Activated T-helper 2 cell treated with anti-CD3 and anti-CD28 coated beads, Interferon-gamma antibody, Interleukin-2, Interleukin-4, amounts not matched to agents 10 μg/mL and 5 μg/mL and 100 μg/mL, durations not matched to agents 14 hours and 24 hours and 36 hours (primary cell): ENCODE measurements at regions not wholly inside any gene's neighbourhood (a gene's known extent, or its start where the extent isn't known, plus 50 kb on each side); places are given as distances from the start of the nearest gene placed in this dataset.

Experiments used
- DNase-seq: peaks from one replicate; pipeline ENCODE4 v3.0.0; 2021; ENCODE audit warnings: low spot score
- H3K27ac Mint-ChIP-seq: one replicate; pipeline ENCODE4 v1.8.0; 2021; ENCODE audit warnings: mixed read lengths
- H3K27me3 Mint-ChIP-seq: one replicate; pipeline ENCODE4 v1.8.0; 2021; ENCODE audit warnings: low read depth, mixed read lengths
- H3K36me3 Mint-ChIP-seq: one replicate; pipeline ENCODE4 v1.8.0; 2021; ENCODE audit warnings: low read depth, mixed read lengths
- H3K4me1 Mint-ChIP-seq: one replicate; pipeline ENCODE4 v1.8.0; 2021; ENCODE audit warnings: low read depth, mixed read lengths
- H3K4me3 Mint-ChIP-seq: one replicate; pipeline ENCODE4 v1.8.0; 2021; ENCODE audit warnings: low read depth, mild to moderate bottlenecking, moderate library complexity, mixed read lengths
- H3K9me3 Mint-ChIP-seq: one replicate; pipeline ENCODE4 v1.8.0; 2021; ENCODE audit warnings: mixed read lengths
- intact Hi-C: fragments of 100-400 bp; cut with micrococcal nuclease; formaldehyde crosslinking; loops from one replicate; pipeline ENCODE4 v1.15.1; 2023

DNA sequence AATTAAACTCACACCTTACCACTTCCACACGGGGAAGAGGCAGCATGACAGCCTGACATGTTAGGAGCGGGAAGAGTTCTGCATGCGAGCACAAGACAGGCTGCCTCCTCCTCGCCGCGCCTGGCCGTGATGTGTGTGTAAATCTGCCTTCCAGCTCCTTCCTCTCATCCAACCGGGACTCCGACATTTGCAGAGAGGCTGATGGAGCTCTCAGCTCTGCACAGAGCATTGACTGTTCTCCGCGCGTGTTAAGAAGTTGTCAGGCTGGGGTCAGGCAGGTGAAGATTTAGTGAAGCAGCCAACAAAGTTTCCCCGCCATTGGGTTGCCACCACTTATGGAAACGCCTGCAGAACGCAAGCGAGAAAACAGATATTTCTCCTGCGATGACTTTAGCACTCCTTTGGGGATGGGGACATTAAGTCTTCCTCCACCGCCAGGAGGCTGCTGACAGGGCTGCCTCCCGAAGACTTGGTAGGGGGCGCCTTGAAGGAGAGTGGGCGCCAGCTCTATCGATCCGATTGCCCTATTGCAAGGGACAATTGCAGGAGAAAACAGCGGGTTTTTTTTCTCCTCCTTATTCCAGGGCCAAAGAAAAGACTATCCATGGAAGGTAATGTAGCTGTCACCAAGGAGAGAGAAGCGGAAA lies 213.9 kb upstream of the TSHZ3 start:
- Mint-ChIP-seq H3K4me3 (no peak overlapping the region), H3K4me1 (no peaks in the 10 kb centered on the region), H3K9me3 (peaks cover 35% of the 10 kb centered on the region), H3K27ac (no peak overlapping the region), H3K36me3 (no peaks in the 10 kb centered on the region), H3K27me3 (no peaks in the 10 kb centered on the region)
- intact Hi-C loops = no loop called here
- DNase-seq = no peak

DNA sequence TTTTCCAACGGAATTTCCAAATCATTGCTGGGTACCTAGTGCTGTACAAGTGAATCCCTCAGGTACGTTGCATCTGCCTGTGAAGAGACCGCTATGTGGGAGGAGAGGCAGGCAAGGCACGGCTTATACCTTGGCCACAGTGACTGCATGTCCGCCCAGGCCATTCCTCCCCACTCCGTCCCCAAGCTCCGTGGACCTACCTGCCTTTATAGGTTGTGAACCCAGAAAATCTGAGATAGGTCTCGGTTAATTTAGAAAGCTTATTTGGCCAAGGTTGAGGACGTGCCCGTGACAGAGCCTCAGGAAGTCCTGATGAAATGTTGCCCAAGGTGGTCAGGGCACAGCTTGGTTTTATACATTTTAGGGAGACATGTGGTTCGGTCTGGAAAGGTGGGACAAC lies 218.5 kb upstream of the TSHZ3 start:
- no peak for DNase-seq
- H3K4me3 Mint-ChIP-seq = no peak overlapping the region
- H3K27ac Mint-ChIP-seq = no peak overlapping the region
- no peaks in the 10 kb centered on the region for H3K27me3 Mint-ChIP-seq
- peaks cover 10% of the 10 kb centered on the region for H3K9me3 Mint-ChIP-seq
- H3K36me3 Mint-ChIP-seq = no peaks in the 10 kb centered on the region
- no peaks in the 10 kb centered on the region for H3K4me1 Mint-ChIP-seq
- intact Hi-C loops = no loop called here

DNA sequence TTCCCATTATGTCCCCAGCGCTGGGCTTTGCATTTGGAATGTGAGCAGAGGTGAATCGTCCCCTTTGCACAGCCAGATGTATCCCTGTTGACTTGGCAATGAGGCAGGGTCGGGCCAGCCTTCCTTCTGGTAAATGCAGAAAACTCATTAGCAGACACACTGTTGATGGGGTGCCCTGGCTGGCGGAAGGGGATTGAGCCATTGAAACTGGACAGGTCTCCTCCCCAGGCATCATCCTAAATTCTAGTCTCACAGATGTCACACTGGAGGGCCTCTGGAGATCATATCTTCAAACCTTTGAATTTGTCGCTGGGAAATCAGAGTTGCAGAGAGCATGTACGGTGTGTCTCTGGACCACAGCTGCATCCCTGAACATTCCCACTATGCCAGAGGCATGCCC lies 219.5 kb upstream of the TSHZ3 start:
- no peaks in the 10 kb centered on the region for H3K36me3 Mint-ChIP-seq
- DNase-seq = no peak
- peaks cover 9% of the 10 kb centered on the region for H3K9me3 Mint-ChIP-seq
- no peaks in the 10 kb centered on the region for H3K27me3 Mint-ChIP-seq
- H3K4me1 Mint-ChIP-seq = no peaks in the 10 kb centered on the region
- no peak overlapping the region for H3K4me3 Mint-ChIP-seq
- H3K27ac Mint-ChIP-seq = no peak overlapping the region
- intact Hi-C loops = no loop called here

DNA sequence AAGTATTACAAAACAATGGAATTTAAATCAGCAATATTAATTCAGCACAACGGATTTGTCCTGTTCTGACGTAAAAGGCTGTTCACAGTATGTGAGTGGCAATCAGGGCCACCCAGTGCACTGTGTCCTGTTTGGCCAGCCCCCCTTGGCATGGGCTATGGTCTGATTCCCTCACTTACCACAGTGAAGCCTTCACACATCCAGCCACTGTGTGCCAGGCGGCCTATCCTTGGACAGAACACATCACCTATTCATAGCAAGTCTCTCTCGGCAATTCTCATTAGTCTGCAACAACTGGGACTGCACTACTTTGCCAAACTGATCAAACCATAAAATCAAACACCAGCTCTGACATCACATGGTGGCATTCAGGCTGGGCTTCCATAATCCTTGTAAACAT lies 221.5 kb upstream of the TSHZ3 start:
- H3K27ac Mint-ChIP-seq = no peak overlapping the region
- H3K4me1 Mint-ChIP-seq = no peaks in the 10 kb centered on the region
- H3K27me3 Mint-ChIP-seq = no peaks in the 10 kb centered on the region
- H3K36me3 Mint-ChIP-seq = no peaks in the 10 kb centered on the region
- intact Hi-C loops = no loop called here
- DNase-seq = no peak
- H3K4me3 Mint-ChIP-seq = no peak overlapping the region
- peaks cover 4% of the 10 kb centered on the region for H3K9me3 Mint-ChIP-seq

DNA sequence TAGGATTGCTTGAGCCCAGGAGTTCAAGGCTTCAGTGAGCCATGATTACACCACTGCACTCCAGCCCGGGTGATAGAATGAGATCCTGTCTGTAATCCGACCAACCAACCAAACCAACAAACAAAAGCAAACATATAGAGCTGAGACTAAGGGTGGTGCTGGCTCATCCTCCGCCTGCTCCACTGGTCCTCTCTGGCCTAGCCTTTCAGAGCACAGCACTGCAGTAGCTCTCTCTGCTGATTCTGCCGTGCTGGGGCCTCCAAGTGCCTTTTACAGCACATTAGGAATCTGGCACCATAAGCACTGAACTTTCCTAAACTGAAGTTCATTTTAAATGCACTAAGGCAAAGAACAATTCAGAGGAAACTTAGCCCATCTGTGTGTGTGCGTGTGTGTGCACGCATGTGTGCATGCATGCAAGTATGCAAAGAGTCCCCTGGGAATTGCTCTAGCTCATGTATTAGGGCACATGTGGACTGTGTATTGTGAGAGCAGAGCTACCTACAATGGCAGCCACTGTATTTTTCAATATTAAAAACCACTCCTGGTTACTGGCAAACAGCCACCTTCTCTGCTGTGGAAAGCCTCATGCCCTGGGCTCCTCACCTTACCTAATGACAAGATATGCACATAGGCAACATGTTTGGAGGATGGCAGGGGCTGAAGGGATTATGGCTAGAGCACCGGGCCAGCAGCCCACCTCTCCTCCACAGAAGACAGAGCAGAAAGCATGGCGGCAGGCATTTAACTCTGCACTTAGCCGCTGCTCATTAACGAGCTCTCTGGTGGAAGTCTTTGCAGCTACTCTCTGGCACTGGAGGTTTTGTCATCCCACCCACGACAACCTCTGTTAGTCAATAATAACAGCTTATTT lies 223.1 kb upstream of the TSHZ3 start:
- intact Hi-C loops = no loop called here
- Mint-ChIP-seq H3K27me3 (no peaks in the 10 kb centered on the region), H3K4me1 (no peaks in the 10 kb centered on the region), H3K9me3 (peaks cover 4% of the 10 kb centered on the region), H3K27ac (no peak overlapping the region), H3K4me3 (no peak overlapping the region), H3K36me3 (no peaks in the 10 kb centered on the region)
- no peak for DNase-seq

DNA sequence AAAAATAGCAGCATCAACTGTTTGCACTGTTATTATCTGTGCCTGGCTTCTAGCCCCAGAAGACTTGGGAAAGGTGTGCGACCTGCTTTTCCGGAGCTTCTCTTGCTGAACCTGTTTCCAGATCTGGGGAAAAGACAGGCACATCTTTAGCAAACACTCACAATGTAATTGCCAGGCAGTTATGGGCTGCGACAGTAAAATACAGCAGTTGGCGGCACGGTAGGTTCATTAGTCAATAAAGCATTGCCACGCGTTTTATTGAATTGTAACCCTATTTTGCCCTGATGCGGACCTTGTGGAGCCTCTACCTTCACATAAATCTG lies 223.7 kb upstream of the TSHZ3 start:
- DNase-seq = no peak
- no peaks in the 10 kb centered on the region for H3K36me3 Mint-ChIP-seq
- H3K27me3 Mint-ChIP-seq = no peaks in the 10 kb centered on the region
- H3K4me1 Mint-ChIP-seq = no peaks in the 10 kb centered on the region
- no peak overlapping the region for H3K27ac Mint-ChIP-seq
- intact Hi-C loops = no loop called here
- no peak overlapping the region for H3K4me3 Mint-ChIP-seq
- peaks cover 1% of the 10 kb centered on the region for H3K9me3 Mint-ChIP-seq

DNA sequence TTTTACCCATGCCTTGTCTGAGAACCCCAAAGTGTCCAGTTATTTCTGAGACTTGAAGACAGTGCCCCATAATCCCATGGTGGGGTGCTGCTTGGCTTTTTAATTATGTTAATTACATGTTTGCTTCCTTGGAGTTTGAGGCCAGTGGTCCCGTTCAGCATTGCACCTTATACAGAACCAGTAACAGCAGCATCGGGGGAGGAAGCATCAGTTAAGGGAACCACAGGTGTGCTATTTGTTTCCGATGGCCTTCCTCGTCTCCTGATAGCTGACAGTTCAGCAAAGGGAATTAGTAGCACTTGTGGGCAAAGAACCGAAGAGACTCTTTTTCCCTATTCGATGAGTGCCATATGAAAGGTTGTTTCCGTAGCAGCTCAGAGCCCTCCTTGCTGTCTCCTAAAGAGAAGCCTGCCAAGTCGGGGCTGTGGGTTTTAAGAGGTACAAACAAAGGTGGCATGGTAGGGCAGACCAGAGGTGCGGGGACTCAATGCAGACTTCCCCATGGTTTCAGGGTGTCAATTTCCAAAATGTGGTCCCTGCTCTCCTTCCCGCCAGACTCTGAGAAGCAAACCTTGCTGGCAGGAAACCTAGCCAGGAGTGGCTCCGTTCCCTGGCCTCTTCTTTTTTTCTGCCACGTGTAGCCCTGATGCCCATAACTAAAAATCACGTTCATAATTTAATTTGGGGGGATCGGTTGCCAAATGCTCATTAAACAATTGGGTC lies 225.2 kb upstream of the TSHZ3 start:
- Mint-ChIP-seq H3K9me3 (no peaks in the 10 kb centered on the region), H3K4me3 (no peak overlapping the region), H3K27ac (no peak overlapping the region), H3K36me3 (no peaks in the 10 kb centered on the region), H3K27me3 (no peaks in the 10 kb centered on the region), H3K4me1 (no peaks in the 10 kb centered on the region)
- intact Hi-C loops = no loop called here
- DNase-seq = no peak

DNA sequence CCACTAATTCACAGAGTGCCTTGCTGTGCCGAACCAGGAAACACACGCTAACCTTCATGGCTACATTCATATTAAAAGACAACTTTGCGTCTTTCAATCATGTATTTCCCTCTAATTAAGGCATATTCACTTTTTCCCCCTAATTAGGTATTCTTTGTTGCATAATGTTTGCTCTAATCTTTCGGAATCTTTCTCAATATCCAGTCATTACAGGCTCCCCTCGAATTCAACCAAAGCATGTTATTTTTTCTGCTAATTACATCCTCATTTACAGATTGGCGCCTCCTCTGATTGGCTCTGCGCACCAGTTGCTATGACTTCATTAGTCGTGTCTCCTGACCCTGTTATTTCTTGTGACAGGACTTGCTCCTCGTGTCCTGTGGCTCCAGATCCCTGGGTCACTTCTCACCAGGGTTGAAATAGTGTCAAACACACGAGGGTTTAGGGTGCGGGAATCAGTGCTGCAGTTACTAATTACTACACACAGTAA lies 226.7 kb upstream of the TSHZ3 start:
- DNase-seq = no peak

DNA sequence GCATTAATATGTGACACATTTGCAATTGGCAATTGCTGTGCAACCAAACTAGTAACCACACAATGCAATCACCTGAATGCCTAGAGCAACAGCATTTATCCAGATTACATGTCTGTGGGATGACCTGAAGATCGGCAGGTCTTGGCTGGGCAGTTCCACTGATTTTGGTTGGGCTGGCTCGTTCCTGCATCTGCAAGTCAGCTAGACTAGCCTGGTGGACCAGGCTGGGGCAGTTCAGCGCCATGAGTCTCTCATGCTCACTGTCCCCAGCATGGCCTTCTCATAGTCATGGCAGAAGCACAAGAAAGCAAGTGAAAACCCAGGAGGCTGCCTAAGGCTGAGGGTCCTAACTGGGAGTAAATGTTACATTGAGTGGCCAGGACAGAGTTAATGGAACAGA lies 229.1 kb upstream of the TSHZ3 start:
- DNase-seq = no peak
- Mint-ChIP-seq H3K27ac (no peak overlapping the region), H3K9me3 (no peaks in the 10 kb centered on the region), H3K36me3 (no peaks in the 10 kb centered on the region), H3K4me3 (no peak overlapping the region), H3K27me3 (no peaks in the 10 kb centered on the region), H3K4me1 (no peaks in the 10 kb centered on the region)
- intact Hi-C loops = no loop called here

More for the DNA sequence above, 226.7 kb upstream of the TSHZ3 start:
- no peaks in the 10 kb centered on the region for H3K9me3 Mint-ChIP-seq
- H3K36me3 Mint-ChIP-seq = no peaks in the 10 kb centered on the region
- H3K4me1 Mint-ChIP-seq = no peaks in the 10 kb centered on the region
- no peaks in the 10 kb centered on the region for H3K27me3 Mint-ChIP-seq
- no peak overlapping the region for H3K27ac Mint-ChIP-seq
- intact Hi-C loops = no loop called here
- no peak overlapping the region for H3K4me3 Mint-ChIP-seq

DNA sequence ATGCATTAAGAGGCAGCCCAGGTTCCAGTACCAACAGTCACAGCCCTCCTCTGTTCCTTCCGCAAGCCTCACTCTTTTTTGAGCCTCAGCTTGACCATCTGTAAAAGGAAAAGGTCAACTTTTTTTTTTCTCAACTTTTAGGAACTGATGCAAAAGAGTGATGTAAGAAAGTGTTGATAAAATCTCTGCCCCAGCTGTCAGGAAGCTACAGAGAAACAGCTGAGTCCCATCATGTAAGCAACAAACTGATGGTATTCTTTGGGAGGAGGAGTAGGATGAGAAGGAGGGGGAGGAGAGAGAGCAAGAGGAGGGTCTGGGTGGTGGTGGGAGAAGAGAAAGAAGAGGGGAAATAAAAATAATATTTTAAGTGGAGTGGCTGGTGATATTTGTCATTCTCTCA lies 233.9 kb upstream of the TSHZ3 start:
- intact Hi-C loops = no loop called here
- no peak overlapping the region for H3K27ac Mint-ChIP-seq
- no peaks in the 10 kb centered on the region for H3K36me3 Mint-ChIP-seq
- no peaks in the 10 kb centered on the region for H3K4me1 Mint-ChIP-seq
- no peaks in the 10 kb centered on the region for H3K27me3 Mint-ChIP-seq
- no peak for DNase-seq
- no peak overlapping the region for H3K4me3 Mint-ChIP-seq
- no peaks in the 10 kb centered on the region for H3K9me3 Mint-ChIP-seq

DNA sequence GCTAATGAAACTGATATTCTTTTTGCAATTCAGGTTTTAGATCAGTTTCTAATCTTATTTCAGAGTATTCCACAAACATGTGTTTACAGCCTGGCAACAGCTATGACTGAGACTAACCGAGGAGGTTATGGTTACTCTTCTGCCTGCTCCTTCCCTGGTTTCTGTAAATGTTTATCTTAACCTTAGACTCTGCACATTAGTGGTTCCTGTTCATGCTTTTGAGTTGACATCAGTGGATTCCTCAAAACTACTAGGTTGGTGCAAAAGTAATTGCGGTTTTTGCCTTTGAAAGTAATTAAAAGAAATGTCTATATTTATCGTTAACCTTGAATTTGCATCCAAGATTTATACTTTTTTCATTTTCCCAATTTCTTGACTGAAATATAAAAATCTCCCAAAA lies 237.0 kb upstream of the TSHZ3 start:
- DNase-seq = no peak
- H3K27me3 Mint-ChIP-seq = no peaks in the 10 kb centered on the region
- no peak overlapping the region for H3K4me3 Mint-ChIP-seq
- no peaks in the 10 kb centered on the region for H3K4me1 Mint-ChIP-seq
- intact Hi-C loops = no loop called here
- H3K36me3 Mint-ChIP-seq = no peaks in the 10 kb centered on the region
- H3K9me3 Mint-ChIP-seq = no peaks in the 10 kb centered on the region
- no peak overlapping the region for H3K27ac Mint-ChIP-seq

DNA sequence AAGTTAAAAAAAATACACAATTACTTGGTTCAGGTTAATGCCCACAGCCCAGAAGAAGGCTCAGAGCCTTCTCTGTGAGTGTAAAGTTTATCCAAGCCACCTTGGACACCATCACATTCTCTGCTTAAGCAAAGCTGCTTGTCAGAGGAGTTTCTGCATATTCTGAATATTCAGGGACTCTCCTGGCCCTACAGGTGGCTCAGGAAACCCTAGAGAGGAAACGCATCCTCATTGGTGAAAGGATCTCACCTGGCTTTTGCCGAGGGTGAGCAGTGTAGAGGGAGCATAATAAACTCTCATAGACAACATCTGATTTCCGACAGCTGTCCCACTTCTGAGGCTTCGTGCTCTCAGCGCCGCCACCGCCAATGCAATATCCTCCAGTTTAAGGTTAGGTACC lies 239.9 kb upstream of the TSHZ3 start:
- H3K4me3 Mint-ChIP-seq = no peak overlapping the region
- no peak for DNase-seq
- H3K27ac Mint-ChIP-seq = no peak overlapping the region
- H3K4me1 Mint-ChIP-seq = no peaks in the 10 kb centered on the region
- H3K36me3 Mint-ChIP-seq = no peaks in the 10 kb centered on the region
- H3K27me3 Mint-ChIP-seq = no peaks in the 10 kb centered on the region
- H3K9me3 Mint-ChIP-seq = no peaks in the 10 kb centered on the region
- intact Hi-C loops = no loop called here

DNA sequence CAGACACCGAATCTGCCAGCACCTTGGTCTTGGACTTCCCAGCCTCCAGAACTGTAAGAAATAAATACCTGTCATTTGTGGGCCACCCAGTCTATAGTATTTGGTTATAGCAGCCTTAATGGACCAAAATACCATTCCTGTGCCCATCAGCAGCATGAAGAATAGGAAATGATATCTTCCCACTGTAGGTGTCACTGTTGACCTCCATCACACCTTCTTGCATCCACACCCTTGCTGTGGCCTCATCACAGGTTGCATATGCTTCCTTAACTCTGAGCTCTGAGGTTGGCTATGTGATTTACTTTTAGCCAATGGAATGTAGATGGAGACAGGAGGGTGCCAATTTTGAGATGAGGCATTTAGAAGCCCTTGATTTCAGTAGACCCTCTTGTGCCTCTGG lies 242.0 kb upstream of the TSHZ3 start:
- intact Hi-C loops = no loop called here
- DNase-seq = no peak
- no peak overlapping the region for H3K27ac Mint-ChIP-seq
- H3K4me3 Mint-ChIP-seq = no peak overlapping the region
- H3K9me3 Mint-ChIP-seq = no peaks in the 10 kb centered on the region
- H3K36me3 Mint-ChIP-seq = no peaks in the 10 kb centered on the region
- H3K27me3 Mint-ChIP-seq = no peaks in the 10 kb centered on the region
- no peaks in the 10 kb centered on the region for H3K4me1 Mint-ChIP-seq
